ENCODE measurements at regions not wholly inside any gene's neighbourhood (a gene's known extent, or its start where the extent isn't known, plus 50 kb on each side); places are given as distances from the start of the nearest gene placed in this dataset.
A peak's percentile ranks its signal among the peaks of the same experiment; 100 is the strongest.

DNA sequence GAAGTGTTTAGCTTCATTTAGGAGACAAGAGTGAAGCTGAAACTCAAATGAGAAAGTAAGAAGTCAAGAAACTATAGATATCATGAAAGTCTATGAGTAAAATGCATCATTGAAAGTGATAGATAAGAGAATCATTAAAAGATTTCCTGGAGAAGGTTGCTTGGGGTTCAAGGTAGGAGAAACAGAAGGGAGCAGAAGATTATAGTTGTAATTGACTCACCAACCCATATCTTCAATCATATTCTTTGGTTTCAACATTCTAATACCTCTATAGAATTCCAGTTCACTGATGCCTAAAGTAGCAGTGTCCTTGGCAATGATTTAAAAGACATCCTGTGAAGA, 365.7 kb upstream of the RIOK2 start:
- no peaks in the 10 kb centered on the region for H3K9me3 Mint-ChIP-seq
- no peaks in the 10 kb centered on the region for H3K79me2 ChIP-seq (ENCODE audit: insufficient read depth, low read length)
- H3K4me1 Mint-ChIP-seq: peaks cover 10% of the 10 kb centered on the region
- TF ChIP-seq, protein P1, sequence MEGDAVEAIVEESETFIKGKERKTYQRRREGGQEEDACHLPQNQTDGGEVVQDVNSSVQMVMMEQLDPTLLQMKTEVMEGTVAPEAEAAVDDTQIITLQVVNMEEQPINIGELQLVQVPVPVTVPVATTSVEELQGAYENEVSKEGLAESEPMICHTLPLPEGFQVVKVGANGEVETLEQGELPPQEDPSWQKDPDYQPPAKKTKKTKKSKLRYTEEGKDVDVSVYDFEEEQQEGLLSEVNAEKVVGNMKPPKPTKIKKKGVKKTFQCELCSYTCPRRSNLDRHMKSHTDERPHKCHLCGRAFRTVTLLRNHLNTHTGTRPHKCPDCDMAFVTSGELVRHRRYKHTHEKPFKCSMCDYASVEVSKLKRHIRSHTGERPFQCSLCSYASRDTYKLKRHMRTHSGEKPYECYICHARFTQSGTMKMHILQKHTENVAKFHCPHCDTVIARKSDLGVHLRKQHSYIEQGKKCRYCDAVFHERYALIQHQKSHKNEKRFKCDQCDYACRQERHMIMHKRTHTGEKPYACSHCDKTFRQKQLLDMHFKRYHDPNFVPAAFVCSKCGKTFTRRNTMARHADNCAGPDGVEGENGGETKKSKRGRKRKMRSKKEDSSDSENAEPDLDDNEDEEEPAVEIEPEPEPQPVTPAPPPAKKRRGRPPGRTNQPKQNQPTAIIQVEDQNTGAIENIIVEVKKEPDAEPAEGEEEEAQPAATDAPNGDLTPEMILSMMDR (IDR thresholded peaks at IDR 0.05): no peak
- H3K36me3 Mint-ChIP-seq: no peaks in the 10 kb centered on the region
- intact Hi-C loops (cut with micrococcal nuclease): no loop called here
- H3K4me1 ChIP-seq (ENCODE audit: control insufficient read depth in 1 of 2, insufficient read depth in 2 of 2, low read length in 2 of 2): peaks cover 12 to 17% of the 10 kb centered on the region in 2 donors
- H3K4me2 ChIP-seq (replicated peaks; ENCODE audit: extremely low read depth, low read length, poor library complexity, severe bottlenecking): no peak overlapping the region
- H3K27ac ChIP-seq (ENCODE audit: low read depth in 1 of 2, low read length in 2 of 2): peak overlapping the region in 1 of 2 donors; percentile 81
- DNase-seq: no peak
- no peaks in the 10 kb centered on the region for H3K9me3 ChIP-seq (replicated peaks in 1 of 2; ENCODE audit: control insufficient read depth in 1 of 2, insufficient read depth in 1 of 2, low read length in 2 of 2)
- H3K4me3 ChIP-seq (replicated peaks in 1 of 3; ENCODE audit: low read depth in 2 of 3, low read length in 3 of 3): no peak overlapping the region
- H3K27me3 Mint-ChIP-seq (ENCODE audit: low read depth in 3 of 3): peaks cover 0 to 2% (median 2%) of the 10 kb centered on the region in 3 donors
- H3K4me3 Mint-ChIP-seq: no peak overlapping the region
- no peak overlapping the region for H3K9ac ChIP-seq (ENCODE audit: insufficient read depth, low read length, poor library complexity, severe bottlenecking)
- no peaks in the 10 kb centered on the region for H3K27me3 ChIP-seq (ENCODE audit: control insufficient read depth in 2 of 2, insufficient read depth in 2 of 2, low read length in 2 of 2)
- H2AFZ ChIP-seq (ENCODE audit: insufficient read depth, low read depth, low read length, poor library complexity, severe bottlenecking): peak overlapping the region; percentile 29
- peak overlapping the region in 4 of 7 donors; percentile 41 to 75 (median 72) for H3K27ac Mint-ChIP-seq
- H3K36me3 ChIP-seq (replicated peaks in 1 of 2; ENCODE audit: control insufficient read depth in 1 of 2, insufficient read depth in 2 of 2, low read length in 2 of 2): no peaks in the 10 kb centered on the region
- no peaks in the 10 kb centered on the region for H4K20me1 ChIP-seq (ENCODE audit: insufficient read depth, low read length)

DNA sequence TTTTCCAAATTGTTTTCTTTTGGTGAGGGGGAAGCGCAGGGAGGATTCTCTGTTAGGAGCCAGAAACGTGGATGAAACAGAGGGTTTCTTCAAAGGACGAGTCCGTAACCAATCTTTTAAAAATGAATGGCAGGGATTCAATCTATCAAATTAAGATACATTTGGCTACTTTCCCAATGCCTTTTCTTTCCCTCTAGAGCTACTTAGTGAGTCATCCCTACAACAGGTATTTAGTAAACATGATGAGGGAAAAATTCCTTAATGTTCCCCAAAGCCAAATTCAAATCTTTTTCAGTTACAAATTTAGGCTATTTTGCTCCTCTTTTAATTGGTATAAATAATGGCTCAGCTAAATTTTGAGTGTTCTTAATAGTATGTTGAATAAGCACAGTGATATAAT, 366.4 kb upstream of the RIOK2 start:
- Mint-ChIP-seq H3K36me3 (no peaks in the 10 kb centered on the region), H3K4me1 (peaks cover 10% of the 10 kb centered on the region), H3K4me3 (no peak overlapping the region), H3K27me3 (ENCODE audit: low read depth in 3 of 3) (peaks cover 0 to 2% (median 0%) of the 10 kb centered on the region in 3 donors), H3K27ac (no peak overlapping the region), H3K9me3 (no peaks in the 10 kb centered on the region)
- Histone ChIP-seq H3K4me2 (replicated peaks; ENCODE audit: extremely low read depth, low read length, poor library complexity, severe bottlenecking) (no peak overlapping the region), H3K27ac (ENCODE audit: low read depth in 1 of 2, low read length in 2 of 2) (no peak overlapping the region), H3K79me2 (ENCODE audit: insufficient read depth, low read length) (no peaks in the 10 kb centered on the region), H3K4me3 (replicated peaks in 1 of 3; ENCODE audit: low read depth in 2 of 3, low read length in 3 of 3) (no peak overlapping the region), H4K20me1 (ENCODE audit: insufficient read depth, low read length) (no peaks in the 10 kb centered on the region), H3K9ac (ENCODE audit: insufficient read depth, low read length, poor library complexity, severe bottlenecking) (no peak overlapping the region), H3K4me1 (ENCODE audit: control insufficient read depth in 1 of 2, insufficient read depth in 2 of 2, low read length in 2 of 2) (peaks cover 12 to 17% of the 10 kb centered on the region in 2 donors), H3K27me3 (ENCODE audit: control insufficient read depth in 2 of 2, insufficient read depth in 2 of 2, low read length in 2 of 2) (no peaks in the 10 kb centered on the region), H3K36me3 (replicated peaks in 1 of 2; ENCODE audit: control insufficient read depth in 1 of 2, insufficient read depth in 2 of 2, low read length in 2 of 2) (no peaks in the 10 kb centered on the region), H2AFZ (ENCODE audit: insufficient read depth, low read depth, low read length, poor library complexity, severe bottlenecking) (no peak overlapping the region), H3K9me3 (replicated peaks in 1 of 2; ENCODE audit: control insufficient read depth in 1 of 2, insufficient read depth in 1 of 2, low read length in 2 of 2) (no peaks in the 10 kb centered on the region)
- TF ChIP-seq, protein P1 (IDR thresholded peaks at IDR 0.05): no peak
- no peak for DNase-seq
- intact Hi-C loops (cut with micrococcal nuclease): no loop called here
- no CpG with 5 or more reads among the region's 4 CpGs for WGBS (ENCODE audit: insufficient coverage)
